CD14-positive monocyte (primary cell): ENCODE measurements at regions not wholly inside any gene's neighbourhood (a gene's known extent, or its start where the extent isn't known, plus 50 kb on each side); places are given as distances from the start of the nearest gene placed in this dataset.
"Not testable (repeated sequence)": the region's sequence is repeated elsewhere in the genome, so short reads cannot be mapped to it uniquely, and the experiment has no call there.

Source experiments
- DNase-seq, 3 donors: peaks; one replicate each; pipeline ENCODE4 v3.0.0-alpha.2; 2011 to 2022
- H2AFZ ChIP-seq: 2 replicates; pipeline ENCODE4 v1.6.0; 2012; ENCODE audit warnings: mild to moderate bottlenecking, low read depth, low read length, inconsistent platforms; ENCODE audit not compliant: insufficient read depth, poor library complexity, severe bottlenecking
- H3K27ac ChIP-seq, 2 donors: 1 replicate in 1 of 2; 2 replicates in 1 of 2; pipeline ENCODE4 v1.5.1; 2012 to 2013; ENCODE audit warnings: low read length in 2 of 2, control low read depth in 1 of 2, inconsistent platforms in 1 of 2, low read depth in 1 of 2, mild to moderate bottlenecking in 1 of 2
- H3K27me3 ChIP-seq, 2 donors: one replicate each; pipeline versions ENCODE4 v1.6.0 to v1.6.1; 2011 to 2013; ENCODE audit warnings: low read length in 2 of 2; ENCODE audit not compliant: control insufficient read depth in 2 of 2, insufficient read depth in 2 of 2
- H3K36me3 ChIP-seq, 2 donors: replicated peaks in 1 of 2; 1 replicate in 1 of 2; 2 replicates in 1 of 2; pipeline versions ENCODE4 v1.5.1 to v1.6.1; 2012 to 2013; ENCODE audit warnings: low read length in 2 of 2, control low read depth in 1 of 2, inconsistent platforms in 1 of 2, mild to moderate bottlenecking in 1 of 2; ENCODE audit not compliant: insufficient read depth in 2 of 2, control insufficient read depth in 1 of 2
- H3K4me1 ChIP-seq, 2 donors: 1 replicate in 1 of 2; 2 replicates in 1 of 2; pipeline versions ENCODE4 v1.5.1 to v1.6.1; 2012 to 2013; ENCODE audit warnings: low read length in 2 of 2, control low read depth in 1 of 2, inconsistent platforms in 1 of 2, mild to moderate bottlenecking in 1 of 2, moderate library complexity in 1 of 2; ENCODE audit not compliant: insufficient read depth in 2 of 2, control insufficient read depth in 1 of 2
- H3K4me2 ChIP-seq: replicated peaks from 2 replicates; pipeline ENCODE3; 2012; ENCODE audit warnings: low read length, moderate library complexity, mild to moderate bottlenecking; ENCODE audit not compliant: poor library complexity, severe bottlenecking; ENCODE audit errors: extremely low read depth
- H3K4me3 ChIP-seq, 3 experiments: fragments of 200-600 bp in 1 of 3; sonication (generic) in 1 of 3; replicated peaks in 1 of 3; 1 replicate in 2 of 3; 2 replicates in 1 of 3; pipeline ENCODE4 v1.5.1; 2011 to 2013; ENCODE audit warnings: low read length in 3 of 3, mild to moderate bottlenecking in 3 of 3, control low read depth in 2 of 3, low read depth in 2 of 3, inconsistent platforms in 1 of 3, moderate library complexity in 1 of 3
- H3K79me2 ChIP-seq: 2 replicates; pipeline ENCODE4 v1.6.0; 2012; ENCODE audit warnings: mild to moderate bottlenecking, control low read depth, inconsistent platforms, low read length, moderate library complexity; ENCODE audit not compliant: insufficient read depth
- H3K9ac ChIP-seq: 2 replicates; pipeline ENCODE4 v1.6.0; 2017; ENCODE audit warnings: low read length, mild to moderate bottlenecking; ENCODE audit not compliant: insufficient read depth, poor library complexity, severe bottlenecking
- H3K9me3 ChIP-seq, 2 donors: replicated peaks in 1 of 2; 1 replicate in 1 of 2; 2 replicates in 1 of 2; pipeline versions ENCODE4 v1.5.1 to v1.6.1; 2012 to 2013; ENCODE audit warnings: low read length in 2 of 2, control low read depth in 1 of 2; ENCODE audit not compliant: control insufficient read depth in 1 of 2, insufficient read depth in 1 of 2
- H4K20me1 ChIP-seq: 2 replicates; pipeline ENCODE4 v1.6.0; 2012; ENCODE audit warnings: mild to moderate bottlenecking, low read length, control low read depth, moderate library complexity; ENCODE audit not compliant: insufficient read depth
- H3K27ac Mint-ChIP-seq, 7 donors: one replicate each; pipeline ENCODE4 v1.8.0; 2020; ENCODE audit warnings: mild to moderate bottlenecking in 7 of 7, mixed read lengths in 7 of 7, moderate library complexity in 6 of 7, inconsistent platforms in 2 of 7
- H3K27me3 Mint-ChIP-seq, 3 donors: one replicate each; pipeline ENCODE4 v1.8.0; 2021 to 2022; ENCODE audit warnings: low read depth in 3 of 3, mild to moderate bottlenecking in 3 of 3, mixed read lengths in 3 of 3, moderate library complexity in 3 of 3, inconsistent platforms in 1 of 3
- H3K36me3 Mint-ChIP-seq, 2 donors: one replicate each; pipeline ENCODE4 v1.8.0; 2020; ENCODE audit warnings: mixed read lengths in 2 of 2, inconsistent platforms in 1 of 2, mild to moderate bottlenecking in 1 of 2
- H3K4me1 Mint-ChIP-seq: one replicate; pipeline ENCODE4 v1.8.0; 2020; ENCODE audit warnings: mild to moderate bottlenecking, mixed read lengths
- H3K4me3 Mint-ChIP-seq, 2 donors: one replicate each; pipeline ENCODE4 v1.8.0; 2020; ENCODE audit warnings: mild to moderate bottlenecking in 2 of 2, mixed read lengths in 2 of 2, moderate library complexity in 1 of 2
- H3K9me3 Mint-ChIP-seq, 7 donors: one replicate each; pipeline ENCODE4 v1.8.0; 2020 to 2022; ENCODE audit warnings: mixed read lengths in 7 of 7, mild to moderate bottlenecking in 6 of 7, moderate library complexity in 6 of 7, inconsistent platforms in 2 of 7
- WGBS: methylation state at CpG from one replicate; pipeline ENCODE4 v1.1.5; 2013; ENCODE audit warnings: missing lambda C conversion rate; ENCODE audit not compliant: insufficient coverage; 5-methylcytosine and 5-hydroxymethylcytosine counted together
- intact Hi-C, 2 donors: fragments of 100-400 bp; cut with micrococcal nuclease; formaldehyde crosslinking; loops; one replicate each; pipeline versions ENCODE4 v1.15.0 to v1.15.1; 2023

DNA sequence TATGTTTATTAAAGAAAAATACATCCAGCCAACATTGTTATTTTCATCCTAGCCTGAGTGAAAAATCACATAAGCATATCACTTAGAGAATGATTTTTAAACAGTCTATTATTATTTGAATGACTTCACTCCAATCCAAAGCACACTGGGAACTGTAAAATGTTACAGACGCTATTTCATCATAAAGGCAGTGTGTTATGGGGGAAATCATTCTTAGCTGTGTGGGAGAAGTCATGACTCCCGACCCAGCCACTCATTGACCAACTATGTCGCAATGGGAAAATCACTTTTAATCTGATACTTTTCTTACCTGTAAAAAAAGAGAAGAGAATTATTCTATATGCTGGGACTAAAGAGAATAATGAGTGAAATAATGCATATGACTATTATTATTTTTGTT, 653.6 kb downstream of the TTLL7 start:
- H3K9me3 Mint-ChIP-seq, H3K4me2 ChIP-seq, H2AFZ ChIP-seq, H3K4me1 ChIP-seq, H3K27me3 ChIP-seq, H3K9me3 ChIP-seq, H3K9ac ChIP-seq, H3K4me3 Mint-ChIP-seq, H4K20me1 ChIP-seq, H3K4me1 Mint-ChIP-seq, H3K27ac Mint-ChIP-seq, H3K27me3 Mint-ChIP-seq, H3K79me2 ChIP-seq, H3K27ac ChIP-seq, H3K4me3 ChIP-seq, intact Hi-C loops, H3K36me3 ChIP-seq, DNase-seq, H3K36me3 Mint-ChIP-seq: not testable (repeated sequence)
- WGBS: no CpG with 5 or more reads among the region's 3 CpGs

DNA sequence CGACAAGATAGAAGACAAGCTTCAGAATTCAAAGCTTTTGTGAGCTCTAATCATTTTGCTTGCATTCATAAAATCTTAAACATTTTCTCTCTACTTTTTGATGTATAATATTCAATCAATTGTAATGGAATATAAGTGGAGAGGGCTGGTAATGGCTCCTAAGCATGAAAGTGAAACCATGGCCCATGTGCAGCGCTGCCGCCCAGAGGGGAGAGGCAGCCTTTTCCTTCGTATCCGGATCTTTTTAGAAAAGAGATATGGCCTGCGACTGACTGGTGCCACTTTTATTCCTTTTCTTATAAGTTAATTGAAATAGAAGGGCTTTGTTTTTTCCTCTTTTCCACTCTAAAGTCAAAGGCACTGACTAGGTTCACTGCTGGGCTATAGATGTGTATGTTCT, 655.2 kb downstream of the TTLL7 start:
- H3K4me3 Mint-ChIP-seq, H3K4me3 ChIP-seq, H3K79me2 ChIP-seq, H3K27me3 Mint-ChIP-seq, H3K36me3 Mint-ChIP-seq, H3K9me3 Mint-ChIP-seq, H3K9ac ChIP-seq, intact Hi-C loops, DNase-seq, H3K4me2 ChIP-seq, H3K36me3 ChIP-seq, H4K20me1 ChIP-seq, H2AFZ ChIP-seq, H3K27ac Mint-ChIP-seq, H3K27ac ChIP-seq, H3K27me3 ChIP-seq, H3K4me1 Mint-ChIP-seq, H3K4me1 ChIP-seq, H3K9me3 ChIP-seq: not testable (repeated sequence)
- no CpG with 5 or more reads among the region's 6 CpGs for WGBS

GRCh38 chr1:83342995-83343394, 655.9 kb downstream of the TTLL7 start:
- H3K9me3 ChIP-seq, H3K36me3 Mint-ChIP-seq, H3K4me1 Mint-ChIP-seq, H3K79me2 ChIP-seq, H2AFZ ChIP-seq, H3K36me3 ChIP-seq, H3K27me3 ChIP-seq, DNase-seq, H3K27ac Mint-ChIP-seq, H3K4me3 Mint-ChIP-seq, H3K4me2 ChIP-seq, H3K27me3 Mint-ChIP-seq, H3K9me3 Mint-ChIP-seq, H3K4me1 ChIP-seq, H4K20me1 ChIP-seq, H3K27ac ChIP-seq, intact Hi-C loops, H3K9ac ChIP-seq, H3K4me3 ChIP-seq: not testable (repeated sequence)

GRCh38 chr1:83332308-83332707, 666.6 kb downstream of the TTLL7 start:
- DNase-seq, H3K27ac Mint-ChIP-seq, H3K36me3 ChIP-seq, H3K36me3 Mint-ChIP-seq, H2AFZ ChIP-seq, H3K27ac ChIP-seq, H3K27me3 ChIP-seq, H3K9ac ChIP-seq, H3K4me3 ChIP-seq, H3K79me2 ChIP-seq, H3K4me2 ChIP-seq, H3K4me1 ChIP-seq, H3K9me3 ChIP-seq, H3K27me3 Mint-ChIP-seq, H4K20me1 ChIP-seq, intact Hi-C loops, H3K4me1 Mint-ChIP-seq, H3K9me3 Mint-ChIP-seq, H3K4me3 Mint-ChIP-seq: not testable (repeated sequence)
- no CpG with 5 or more reads among the region's 1 CpG for WGBS
